PC-9 (cell line): ENCODE measurements at regions not wholly inside any gene's neighbourhood (a gene's known extent, or its start where the extent isn't known, plus 50 kb on each side); places are given as distances from the start of the nearest gene placed in this dataset.

Source experiments
- BruUV-seq: library from RNA; stranded (reverse); fragments of 400-500 nt; replicated peaks from 2 replicates; lab custom pipeline; 2021; lab: Mats Ljungman, UMichigan
- CTCF ChIA-PET: fragments of 300-600 bp; sonication (Branson Sonifier 250); formaldehyde crosslinking; loops from one replicate; lab custom pipeline; 2022; ENCODE audit warnings: antibody characterized with exemption; lab: Charles Lee
- POLR2A ChIA-PET: fragments of 300-600 bp; sonication (Branson Sonifier 250); formaldehyde crosslinking; loops from one replicate; lab custom pipeline; 2022; ENCODE audit warnings: antibody characterized with exemption; ENCODE audit not compliant: unreplicated experiment; lab: Charles Lee
- DNase-seq, 2 experiments: peaks; one replicate each; pipeline versions ENCODE4 v3.0.0 to v3.0.0-alpha.2; 2015 to 2022; ENCODE audit warnings: mixed read lengths in 1 of 2
- H2AFZ ChIP-seq: fragments of 200-600 bp; sonication (generic); 2 replicates; pipeline ENCODE4 v1.8.1; 2017; ENCODE audit warnings: antibody characterized with exemption
- H3F3A ChIP-seq: fragments of 200-600 bp; sonication (generic); 2 replicates; pipeline ENCODE4 v1.8.1; 2017; ENCODE audit warnings: antibody characterized with exemption, mild to moderate bottlenecking, low read depth; ENCODE audit not compliant: insufficient read depth
- H3K27ac ChIP-seq: fragments of 200-600 bp; sonication (generic); 2 replicates; pipeline ENCODE4 v1.6.1; 2016; ENCODE audit warnings: mixed run types
- H3K27me3 ChIP-seq: fragments of 200-600 bp; sonication (generic); 2 replicates; pipeline ENCODE4 v1.6.1; 2016; ENCODE audit warnings: low read depth, mixed run types; ENCODE audit not compliant: insufficient read depth
- H3K36me3 ChIP-seq: fragments of 200-600 bp; sonication (generic); 2 replicates; pipeline ENCODE4 v1.6.1; 2016; ENCODE audit warnings: low read depth, mixed run types
- H3K4me1 ChIP-seq: fragments of 200-600 bp; sonication (generic); replicated peaks from 2 replicates; pipeline ENCODE4 v1.6.1; 2016; ENCODE audit warnings: mixed run types; ENCODE audit not compliant: insufficient read depth
- H3K4me2 ChIP-seq: fragments of 200-600 bp; sonication (generic); 2 replicates; pipeline ENCODE4 v1.6.1; 2017; ENCODE audit warnings: mixed run types
- H3K4me3 ChIP-seq: fragments of 200-600 bp; sonication (generic); 2 replicates; pipeline ENCODE4 v1.6.1; 2016; ENCODE audit warnings: mixed run types
- H3K79me2 ChIP-seq: fragments of 200-600 bp; sonication (generic); 2 replicates; pipeline ENCODE4 v1.6.1; 2017; ENCODE audit warnings: low read depth, mixed run types
- H3K9me2 ChIP-seq: fragments of 200-600 bp; sonication (generic); 2 replicates; pipeline ENCODE4 v1.8.1; 2017; ENCODE audit warnings: mild to moderate bottlenecking; ENCODE audit not compliant: insufficient read depth
- H3K9me3 ChIP-seq: fragments of 200-600 bp; sonication (generic); 2 replicates; pipeline ENCODE4 v1.8.1; 2016; ENCODE audit warnings: low read depth; ENCODE audit not compliant: insufficient read depth
- H4K20me1 ChIP-seq: fragments of 200-600 bp; sonication (generic); 2 replicates; pipeline ENCODE4 v1.8.1; 2017; ENCODE audit not compliant: insufficient read depth
- CTCF ChIP-seq: fragments of 200-600 bp; sonication (generic); conservative IDR thresholded peaks from 2 replicates; pipeline ENCODE4 v1.6.1; 2017; ENCODE audit warnings: mixed run types, antibody characterized with exemption, mild to moderate bottlenecking, moderate library complexity
- EZH2 ChIP-seq: fragments of 200-600 bp; sonication (generic); IDR thresholded peaks from 2 replicates; pipeline ENCODE4 v1.8.0; 2017; ENCODE audit warnings: antibody characterized with exemption, low read depth
- intact Hi-C: fragments of 100-400 bp; cut with micrococcal nuclease; formaldehyde crosslinking; loops from one replicate; pipeline ENCODE4 v1.10.0; 2022; ENCODE audit not compliant: unreplicated experiment

DNA sequence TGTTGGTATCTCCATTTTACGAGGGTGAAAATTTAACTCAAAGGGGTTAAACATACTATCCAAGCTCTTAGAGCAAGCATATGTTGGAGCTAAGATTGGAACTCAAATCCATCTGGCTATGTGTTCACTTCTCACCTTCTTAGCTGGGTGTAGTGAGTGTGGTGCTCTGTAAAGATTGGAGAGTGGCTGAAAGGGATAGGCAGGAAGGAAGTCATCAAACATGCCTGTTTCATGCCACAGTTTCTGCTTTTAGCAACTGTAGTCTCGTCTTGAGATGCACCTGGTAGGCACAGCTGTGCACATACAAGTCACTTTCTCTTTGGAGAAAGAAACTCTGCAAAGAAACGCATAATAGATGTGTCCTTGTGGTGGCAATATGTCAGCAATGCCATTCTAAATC is 189.1 kb upstream of the MDFIC2 start:
- no peaks in the 10 kb centered on the region for H4K20me1 ChIP-seq
- intact Hi-C loops, result no loop called here
- H3K27ac ChIP-seq, result no peak overlapping the region
- ChIA-PET POLR2A (no interaction called here), CTCF (no interaction called here)
- no peak for TF ChIP-seq CTCF
- no peak for TF ChIP-seq EZH2
- no peaks in the 10 kb centered on the region for H3K4me1 ChIP-seq
- H3K9me3 ChIP-seq, result no peaks in the 10 kb centered on the region
- DNase-seq, result no peak
- no peak overlapping the region for H3K4me2 ChIP-seq
- no peaks in the 10 kb centered on the region for H3K9me2 ChIP-seq
- H3K27me3 ChIP-seq, result no peaks in the 10 kb centered on the region
- no peaks in the 10 kb centered on the region for H3K36me3 ChIP-seq
- no peaks in the 10 kb centered on the region for H3F3A ChIP-seq
- no peaks in the 10 kb centered on the region for H3K79me2 ChIP-seq
- no peak overlapping the region for H2AFZ ChIP-seq
- no TSS peak for BruUV-seq
- H3K4me3 ChIP-seq, result no peak overlapping the region

GRCh38 chr3:70488816-70489215 is 176.4 kb upstream of the MDFIC2 start:
- no peak overlapping the region for H3K27ac ChIP-seq
- intact Hi-C loops, result no loop called here
- no peak for DNase-seq
- no peak overlapping the region for H3K4me2 ChIP-seq
- H3K79me2 ChIP-seq, result no peaks in the 10 kb centered on the region
- H3K9me3 ChIP-seq, result no peaks in the 10 kb centered on the region
- POLR2A ChIA-PET, result no interaction called here
- TF ChIP-seq CTCF (no peak), EZH2 (no peak)
- CTCF ChIA-PET, result no interaction called here
- no peaks in the 10 kb centered on the region for H3K9me2 ChIP-seq
- no peaks in the 10 kb centered on the region for H3K36me3 ChIP-seq
- peaks cover 4% of the 10 kb centered on the region; the same call in 1 of the 2 replicates for H3K27me3 ChIP-seq
- no peak overlapping the region for H3K4me3 ChIP-seq
- H2AFZ ChIP-seq, result no peak overlapping the region
- BruUV-seq, result no TSS peak
- no peaks in the 10 kb centered on the region for H3F3A ChIP-seq
- H4K20me1 ChIP-seq, result no peaks in the 10 kb centered on the region
- no peaks in the 10 kb centered on the region for H3K4me1 ChIP-seq

GRCh38 chr3:70488131-70488530 is 175.7 kb upstream of the MDFIC2 start:
- Histone ChIP-seq H3K79me2 (no peaks in the 10 kb centered on the region), H4K20me1 (no peaks in the 10 kb centered on the region), H3K4me2 (no peak overlapping the region), H3K4me3 (no peak overlapping the region), H3K4me1 (no peaks in the 10 kb centered on the region), H3K27me3 (no peaks in the 10 kb centered on the region), H3K36me3 (no peaks in the 10 kb centered on the region), H3F3A (no peaks in the 10 kb centered on the region), H3K9me3 (no peaks in the 10 kb centered on the region), H2AFZ (no peak overlapping the region), H3K27ac (no peak overlapping the region), H3K9me2 (no peaks in the 10 kb centered on the region)
- DNase-seq, result no peak
- CTCF ChIA-PET, result no interaction called here
- intact Hi-C loops, result no loop called here
- BruUV-seq, result no TSS peak
- TF ChIP-seq CTCF (no peak), EZH2 (no peak)
- POLR2A ChIA-PET, result no interaction called here
